ENCODE measurements at regions not wholly inside any gene's neighbourhood (a gene's known extent, or its start where the extent isn't known, plus 50 kb on each side); places are given as distances from the start of the nearest gene placed in this dataset.

- TF ChIP-seq CTCF (IDR thresholded peaks at IDR 0.05) = no peak
- no peak for TF ChIP-seq POLR2A (IDR thresholded peaks at IDR 0.05)
Observed at GRCh38 chr12:107225635-107226034, 132.3 kb upstream of the CRY1 start.

All from testis (tissue), 2 donors.